HG02884 (cell line): ENCODE measurements at regions not wholly inside any gene's neighbourhood (a gene's known extent, or its start where the extent isn't known, plus 50 kb on each side); places are given as distances from the start of the nearest gene placed in this dataset.

Experiments
- ATAC-seq: cut with Tn5 transposase; IDR thresholded peaks from one replicate; pipeline ENCODE4 v1.9.1; 2021; ENCODE audit warnings: mild to moderate bottlenecking, moderate library complexity; ENCODE audit not compliant: unreplicated experiment

DNA sequence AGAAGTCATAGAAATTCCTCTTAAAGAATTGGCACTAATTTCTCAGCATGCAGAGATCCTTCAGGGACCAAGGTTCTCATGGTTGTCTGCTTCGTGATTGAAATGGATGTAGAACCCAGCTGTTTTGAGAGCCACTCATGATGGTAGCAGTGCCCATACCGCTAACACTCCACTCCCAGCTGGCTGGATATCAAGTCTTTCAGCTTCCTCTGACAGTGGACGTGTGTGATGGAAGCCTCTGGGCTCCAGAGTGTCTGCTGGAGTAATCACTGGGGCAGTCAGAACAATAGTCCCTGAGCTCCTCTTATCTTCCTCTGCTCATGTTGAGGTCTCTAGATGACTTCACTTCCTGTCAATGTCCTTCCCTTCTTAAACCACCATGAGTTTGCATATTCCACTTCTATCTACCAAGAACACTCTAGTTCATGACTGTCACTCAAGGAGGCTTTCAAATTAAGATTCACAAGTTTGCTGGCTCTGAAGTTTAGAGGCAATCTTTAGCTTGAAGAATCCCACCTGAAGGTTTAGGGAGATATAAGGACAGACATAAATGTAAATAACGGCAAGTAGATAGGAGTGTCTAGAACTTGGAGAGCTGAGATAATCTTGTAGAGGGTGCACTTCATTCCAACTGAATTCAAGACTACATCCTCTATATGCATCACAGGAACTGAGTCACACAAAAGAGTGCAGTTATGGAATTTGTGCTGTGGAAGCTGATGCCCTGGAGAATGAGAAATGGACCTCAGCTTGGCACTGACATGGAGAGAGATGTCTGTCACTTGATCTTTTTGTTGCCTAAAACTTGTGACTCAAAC is 64.5 kb upstream of the WDR1 start:
- peak; percentile 97 for ATAC-seq

DNA sequence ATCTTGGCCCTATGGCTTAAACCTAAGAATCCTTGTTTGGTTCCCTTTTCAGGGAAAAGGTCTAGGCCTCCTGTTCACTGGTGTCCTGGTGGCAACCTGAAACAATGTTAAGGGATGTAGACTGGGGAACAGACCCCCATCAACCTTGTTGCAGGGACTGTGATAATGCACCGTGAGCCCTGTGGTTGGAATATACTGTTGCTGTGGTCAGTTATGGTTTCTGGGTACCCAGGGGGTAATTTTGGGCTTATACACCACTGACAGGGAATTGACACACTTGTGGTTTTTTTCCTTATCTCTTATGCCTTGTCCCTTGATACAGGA is 64.0 kb upstream of the WDR1 start:
- ATAC-seq = no peak

DNA sequence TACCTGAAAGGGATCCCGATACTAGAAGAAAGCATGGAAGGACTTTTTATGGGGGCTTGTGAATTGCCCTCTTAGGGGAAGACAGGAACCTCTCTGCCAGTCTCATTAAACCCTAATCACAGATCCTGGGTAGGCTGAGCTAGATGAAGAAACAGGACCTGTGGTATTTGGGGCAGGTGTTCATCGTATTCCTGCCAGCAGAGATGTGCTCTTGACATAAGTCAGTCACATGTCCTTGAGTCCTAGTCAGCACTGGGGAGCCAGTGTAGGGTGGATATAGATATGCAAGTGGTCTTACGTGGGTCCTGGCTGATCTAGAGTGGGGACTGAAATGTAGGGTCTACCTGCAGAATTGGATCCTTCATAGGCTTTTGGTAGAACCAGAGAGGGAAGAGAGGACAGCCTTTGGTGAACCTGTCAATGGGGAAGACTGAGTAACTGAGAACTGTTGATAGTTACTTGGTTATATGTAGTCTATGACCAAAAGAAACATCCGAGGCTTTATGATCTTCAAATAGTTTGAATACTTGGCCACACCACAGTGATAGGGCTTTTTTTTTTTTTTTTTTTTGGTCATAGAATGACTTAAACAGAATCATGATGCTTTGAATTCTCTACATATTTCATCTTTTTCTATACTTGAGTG is 63.5 kb upstream of the WDR1 start:
- ATAC-seq = no peak

DNA sequence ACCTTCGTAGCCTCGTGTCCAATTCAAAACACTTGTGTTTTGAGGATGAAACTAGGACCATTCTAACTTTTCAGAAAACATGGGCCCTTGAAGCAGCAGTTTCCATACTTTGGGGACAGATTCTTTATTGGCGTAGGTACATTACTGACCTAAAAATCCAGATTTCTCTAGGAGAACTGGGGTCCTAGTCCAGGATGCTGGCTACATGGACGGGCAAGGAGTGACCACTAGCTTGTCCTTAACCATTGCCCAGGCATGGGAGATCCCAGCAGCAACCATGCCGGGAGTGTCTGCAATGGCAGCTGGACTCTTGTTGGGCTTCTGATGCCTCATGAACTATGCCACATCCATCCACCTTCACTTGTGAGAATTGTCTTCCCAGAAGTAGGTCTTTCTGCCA is 62.2 kb upstream of the WDR1 start:
- ATAC-seq = no peak

DNA sequence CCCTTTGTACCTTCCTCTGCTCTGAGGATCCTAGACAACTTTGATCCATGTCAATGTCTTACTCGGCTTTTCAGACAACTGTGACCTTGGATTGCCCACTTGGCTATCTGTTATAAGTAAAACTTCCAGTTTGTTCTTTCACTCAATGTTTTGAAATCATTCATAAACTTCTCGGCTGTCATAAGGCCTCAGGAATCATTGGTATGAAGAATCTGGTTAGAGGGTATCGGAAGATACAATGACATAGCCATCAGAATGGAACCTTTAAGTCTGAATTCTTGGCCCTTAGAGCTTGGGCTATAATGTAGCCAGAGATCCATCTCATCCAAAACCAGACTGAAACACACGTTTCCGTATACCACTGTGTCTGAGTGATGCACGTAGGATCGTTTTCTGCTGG is 59.0 kb upstream of the WDR1 start:
- ATAC-seq = no peak

DNA sequence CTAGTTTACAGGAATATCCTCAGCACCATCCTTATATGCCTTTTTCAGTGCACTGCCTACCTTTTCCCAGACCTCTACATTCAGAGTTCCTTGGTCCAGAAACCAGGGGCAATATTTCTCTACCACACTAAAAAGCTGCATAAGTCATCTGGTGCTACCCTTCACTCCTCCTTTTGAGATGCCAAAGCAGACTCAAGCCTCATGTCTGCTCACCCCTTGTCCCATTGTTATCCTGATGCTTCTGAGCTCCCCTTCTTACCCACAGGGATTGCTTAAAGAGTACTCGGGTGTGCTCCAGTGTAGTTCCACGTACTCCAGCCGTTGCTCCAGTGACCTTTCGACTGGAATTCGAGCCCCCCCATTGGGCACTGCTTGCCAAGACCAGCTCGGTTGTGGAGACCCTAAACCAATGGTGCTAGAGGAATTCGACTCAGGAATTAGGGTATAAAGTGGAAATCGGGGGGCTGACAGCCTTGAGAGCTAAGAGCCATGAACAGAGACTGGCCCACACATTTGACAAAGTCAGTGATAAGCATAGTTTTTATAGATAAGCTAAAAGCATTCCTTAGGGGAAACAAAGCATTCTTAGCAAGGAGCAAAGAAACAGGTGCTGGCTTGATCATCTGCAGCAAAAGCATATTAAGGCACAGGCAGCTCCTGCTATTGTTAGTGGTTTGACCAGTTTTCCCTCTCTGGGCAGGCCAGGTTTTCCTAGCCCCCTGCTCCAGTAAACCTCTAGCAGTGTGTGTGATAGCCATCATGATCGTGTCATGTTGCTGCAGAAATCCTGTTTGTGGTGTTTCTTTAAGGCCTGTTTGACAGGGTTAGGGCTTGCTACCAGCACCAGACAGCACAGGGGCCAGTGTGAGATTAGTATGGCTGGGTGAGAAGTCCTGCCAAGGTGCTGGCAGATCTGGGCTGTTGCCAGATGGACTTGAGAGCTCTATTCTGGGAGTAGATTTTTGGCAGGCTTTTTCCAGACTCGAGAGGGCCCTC is 57.5 kb upstream of the WDR1 start:
- ATAC-seq = no peak

DNA sequence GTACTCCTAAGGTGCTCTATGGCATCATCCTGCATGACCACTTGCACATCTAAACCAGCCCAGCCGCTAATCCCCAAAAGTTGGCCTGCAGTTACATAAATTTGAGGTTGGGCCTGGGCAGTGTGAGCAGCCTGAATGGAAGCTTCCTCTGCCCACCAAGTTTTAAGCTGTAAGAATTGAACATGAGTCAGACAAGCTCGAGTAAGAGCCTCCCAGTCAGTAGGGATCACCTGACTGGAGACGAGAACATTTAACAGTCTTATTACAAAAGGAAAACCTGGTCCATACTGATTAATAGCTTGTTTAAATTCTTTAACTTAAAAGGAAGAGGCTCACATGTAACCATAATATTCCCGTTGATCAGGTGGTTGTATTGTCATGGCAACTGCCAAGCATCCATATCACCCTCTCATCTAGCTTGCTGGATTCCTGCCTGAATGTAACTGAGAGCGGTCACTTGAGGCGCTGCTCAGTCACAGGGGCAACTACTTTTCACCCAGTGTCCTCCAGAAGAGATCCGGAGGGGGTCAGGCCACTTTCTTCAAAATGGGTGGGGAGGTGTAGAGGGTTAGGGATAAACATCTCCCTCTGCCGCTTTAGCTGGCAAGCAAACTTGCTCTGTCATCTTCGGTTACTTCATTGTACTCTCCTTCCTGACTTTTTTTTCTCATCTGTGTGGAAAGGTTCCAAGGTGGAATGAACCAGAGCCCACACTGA is 56.6 kb upstream of the WDR1 start:
- no peak for ATAC-seq

DNA sequence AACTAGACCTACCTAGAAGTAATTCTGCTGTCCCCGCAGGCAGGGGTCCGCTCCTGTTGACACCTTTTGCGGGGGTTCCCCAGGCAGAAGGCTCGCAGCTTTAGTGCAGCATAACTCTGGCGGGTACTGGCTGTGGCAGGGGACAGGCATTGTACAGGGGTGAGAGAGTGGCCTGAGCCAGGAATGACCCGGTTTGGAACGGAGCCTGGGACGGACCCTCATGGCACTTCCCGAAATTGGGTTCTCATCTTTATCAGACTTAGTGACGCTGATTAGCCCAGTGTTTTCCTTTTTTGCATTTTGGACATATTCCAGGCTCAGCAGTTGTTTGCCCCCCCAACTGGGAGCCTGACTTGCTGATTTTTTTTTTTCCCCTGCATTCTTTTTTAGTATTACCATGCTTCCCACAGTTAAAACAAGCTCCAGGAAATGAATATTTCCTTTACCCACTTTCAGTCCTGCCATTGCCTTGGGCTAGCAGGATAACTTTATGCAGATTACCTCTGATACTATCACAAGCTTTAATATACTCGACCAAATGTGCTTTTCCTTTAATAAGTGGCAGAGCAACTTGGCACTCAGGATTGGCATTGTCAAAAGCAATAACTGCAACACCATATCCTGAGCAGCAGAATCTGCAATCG is 55.8 kb upstream of the WDR1 start:
- ATAC-seq = no peak

DNA sequence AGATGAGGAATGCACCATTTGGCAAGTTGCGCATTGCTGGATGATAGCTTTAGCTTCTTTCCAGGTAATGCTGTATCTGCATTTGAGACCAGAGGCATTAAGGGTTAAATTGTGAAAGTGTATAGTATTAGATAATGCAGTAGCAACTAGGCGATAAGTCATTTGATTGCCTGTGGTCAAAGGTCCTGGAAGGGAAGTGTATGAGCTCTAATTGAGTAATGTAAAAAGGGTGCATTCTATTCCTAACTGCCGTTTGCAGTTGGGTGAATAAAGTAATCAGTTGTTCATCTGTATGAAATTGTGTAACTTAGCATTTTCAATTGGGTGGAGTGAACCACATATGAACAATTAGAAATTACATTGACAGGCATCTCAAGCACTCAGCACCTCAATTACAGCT is 54.5 kb upstream of the WDR1 start:
- no peak for ATAC-seq

DNA sequence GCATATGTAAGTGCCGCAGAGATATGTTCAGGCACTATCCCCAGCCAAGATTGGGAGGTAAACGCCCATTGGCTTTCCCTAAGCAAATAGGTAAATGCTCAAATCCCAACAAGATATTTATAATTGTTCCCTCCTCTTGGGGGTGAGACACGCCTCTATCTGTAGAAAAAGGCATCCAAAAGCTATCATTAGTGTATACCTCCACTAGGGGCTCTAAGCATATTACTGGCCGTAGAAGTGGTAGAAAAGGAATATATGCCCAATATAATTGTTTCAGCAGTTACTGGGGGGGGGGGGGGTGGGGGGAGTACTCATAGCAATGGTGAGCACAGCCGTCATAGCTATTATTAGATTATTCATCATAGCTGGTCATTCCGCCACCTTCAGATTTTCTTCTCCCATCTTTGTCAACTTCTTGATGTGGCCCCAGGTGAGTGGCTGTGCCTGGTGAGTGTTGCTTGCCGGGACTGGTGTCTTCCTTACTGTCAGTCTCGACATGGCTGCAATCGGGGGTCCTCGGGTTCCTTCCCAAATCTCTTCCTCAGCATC is 53.3 kb upstream of the WDR1 start:
- ATAC-seq = no peak

DNA sequence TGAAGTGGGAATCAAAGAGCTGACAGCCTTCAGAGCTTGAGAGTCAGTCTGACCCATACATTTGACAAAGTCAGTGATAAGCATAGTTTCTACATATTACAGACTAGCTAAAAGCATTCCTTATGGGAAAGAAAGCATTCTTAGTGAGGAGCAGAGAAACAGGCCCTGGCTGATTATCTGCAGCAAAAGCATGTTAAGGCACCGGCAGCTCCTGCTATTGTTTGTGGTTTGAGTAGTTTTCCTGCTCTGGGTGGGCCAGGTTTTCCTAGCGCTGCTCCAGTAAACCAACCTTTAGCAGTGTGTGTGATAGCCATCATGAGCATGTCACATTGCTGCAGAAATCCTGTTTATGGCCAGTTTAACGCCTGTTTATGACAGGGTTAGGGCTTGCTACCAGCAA is 51.6 kb upstream of the WDR1 start:
- ATAC-seq = no peak

DNA sequence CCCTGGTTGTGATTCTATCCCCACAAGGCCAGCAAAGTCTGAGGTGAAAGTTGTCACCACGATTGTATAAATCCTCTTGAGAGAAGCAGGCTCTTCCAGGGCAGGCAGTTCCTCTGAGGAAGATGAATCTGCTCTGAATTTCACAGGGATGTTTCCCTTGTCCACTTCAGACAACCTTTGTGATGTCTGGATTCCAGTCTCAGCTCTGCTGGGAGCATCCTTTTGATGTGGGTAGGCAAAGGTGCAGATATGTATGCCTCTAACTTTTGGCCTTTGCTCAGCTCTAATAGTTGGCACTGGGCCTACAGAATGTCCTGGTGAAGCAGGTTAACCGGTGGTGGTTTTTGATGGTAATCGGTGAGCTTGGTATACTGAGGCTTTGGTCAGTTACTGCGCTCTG is 50.6 kb upstream of the WDR1 start:
- no peak for ATAC-seq
